ENCODE measurements at regions not wholly inside any gene's neighbourhood (a gene's known extent, or its start where the extent isn't known, plus 50 kb on each side); places are given as distances from the start of the nearest gene placed in this dataset.

DNA sequence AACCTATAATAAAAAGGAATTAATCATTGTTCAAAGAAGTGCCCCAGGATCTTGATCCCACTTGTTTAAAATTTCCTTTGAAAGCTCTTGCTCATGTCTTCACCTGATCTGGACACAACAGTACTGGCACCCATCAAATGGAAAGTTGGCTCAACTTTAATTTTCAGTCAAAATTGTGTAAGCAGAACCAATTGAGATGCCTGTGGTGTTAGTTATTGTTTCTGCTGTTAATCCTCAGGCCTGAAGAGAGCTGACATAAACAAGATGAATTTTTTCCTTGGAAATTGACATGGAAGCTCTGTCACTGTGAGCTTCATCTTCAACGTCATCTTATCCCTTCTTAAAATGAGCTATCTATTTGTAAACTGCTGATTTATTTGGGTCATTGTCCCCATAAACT lies 88.3 kb upstream of the TNFSF4 start:
- TF ChIP-seq, protein P1, sequence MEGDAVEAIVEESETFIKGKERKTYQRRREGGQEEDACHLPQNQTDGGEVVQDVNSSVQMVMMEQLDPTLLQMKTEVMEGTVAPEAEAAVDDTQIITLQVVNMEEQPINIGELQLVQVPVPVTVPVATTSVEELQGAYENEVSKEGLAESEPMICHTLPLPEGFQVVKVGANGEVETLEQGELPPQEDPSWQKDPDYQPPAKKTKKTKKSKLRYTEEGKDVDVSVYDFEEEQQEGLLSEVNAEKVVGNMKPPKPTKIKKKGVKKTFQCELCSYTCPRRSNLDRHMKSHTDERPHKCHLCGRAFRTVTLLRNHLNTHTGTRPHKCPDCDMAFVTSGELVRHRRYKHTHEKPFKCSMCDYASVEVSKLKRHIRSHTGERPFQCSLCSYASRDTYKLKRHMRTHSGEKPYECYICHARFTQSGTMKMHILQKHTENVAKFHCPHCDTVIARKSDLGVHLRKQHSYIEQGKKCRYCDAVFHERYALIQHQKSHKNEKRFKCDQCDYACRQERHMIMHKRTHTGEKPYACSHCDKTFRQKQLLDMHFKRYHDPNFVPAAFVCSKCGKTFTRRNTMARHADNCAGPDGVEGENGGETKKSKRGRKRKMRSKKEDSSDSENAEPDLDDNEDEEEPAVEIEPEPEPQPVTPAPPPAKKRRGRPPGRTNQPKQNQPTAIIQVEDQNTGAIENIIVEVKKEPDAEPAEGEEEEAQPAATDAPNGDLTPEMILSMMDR (IDR thresholded peaks at IDR 0.05; ENCODE audit: poor library complexity): no peak
- no peak for TF ChIP-seq EZH2 (IDR thresholded peaks at IDR 0.05; ENCODE audit: borderline replicate concordance)
- TF ChIP-seq EZH2phosphoT487 (IDR thresholded peaks at IDR 0.05; ENCODE audit: low read depth, severe bottlenecking, unreplicated experiment): no peak
